Breast epithelium (tissue), 4 donors: ENCODE measurements at regions not wholly inside any gene's neighbourhood (a gene's known extent, or its start where the extent isn't known, plus 50 kb on each side); places are given as distances from the start of the nearest gene placed in this dataset.
"Not testable (repeated sequence)": the region's sequence is repeated elsewhere in the genome, so short reads cannot be mapped to it uniquely, and the experiment has no call there.

Source experiments
- DNase-seq, 2 donors: peaks; one replicate each; pipeline ENCODE4 v3.0.0-alpha.2; 2019; ENCODE audit warnings: low spot score in 2 of 2
- H3K27ac ChIP-seq, 2 donors: fragments of 200-600 bp; sonication (generic) in 1 of 2; one replicate each; pipeline ENCODE4 v1.5.1; 2016 to 2019; ENCODE audit warnings: mild to moderate bottlenecking in 1 of 2
- H3K27me3 ChIP-seq, 2 donors: fragments of 200-600 bp; sonication (generic) in 1 of 2; one replicate each; pipeline versions ENCODE4 v1.5.1 to v1.6.0; 2017 to 2019; ENCODE audit warnings: control low read depth in 1 of 2, mild to moderate bottlenecking in 1 of 2
- H3K36me3 ChIP-seq: fragments of 200-600 bp; one replicate; pipeline ENCODE4 v1.5.1; 2019
- H3K4me1 ChIP-seq, 2 donors: fragments of 200-600 bp; sonication (generic); one replicate each; pipeline ENCODE4 v1.5.1; 2016 to 2019; ENCODE audit warnings: control low read depth in 1 of 2
- H3K4me3 ChIP-seq, 3 donors: fragments of 200-600 bp; sonication (generic); 1 replicate in 2 of 3; 2 replicates in 1 of 3; pipeline ENCODE4 v1.5.1; 2016 to 2019; ENCODE audit warnings: mild to moderate bottlenecking in 3 of 3, moderate library complexity in 2 of 3
- H3K9me3 ChIP-seq, 2 donors: fragments of 200-600 bp; sonication (generic) in 1 of 2; one replicate each; pipeline ENCODE4 v1.5.1; 2016 to 2019; ENCODE audit warnings: control low read depth in 1 of 2
- POLR2A ChIP-seq: fragments of 450-650 bp; IDR thresholded peaks from one replicate; pipeline ENCODE4 v1.6.1; 2016; ENCODE audit warnings: antibody characterized with exemption, mild to moderate bottlenecking, moderate library complexity
- POLR2AphosphoS5 ChIP-seq, 3 donors: sonication (generic); formaldehyde crosslinking; IDR thresholded peaks; one replicate each; pipeline ENCODE4 v1.6.1; 2017; ENCODE audit warnings: antibody characterized with exemption in 3 of 3
- intact Hi-C: fragments of 100-400 bp; cut with DNase I; formaldehyde crosslinking; loops from one replicate; pipeline ENCODE4 v1.15.1; 2023; ENCODE audit warnings: low total_unique reads
- TF ChIP-seq, protein P1 (sequence below), 3 donors: fragments of 450-650 bp; IDR thresholded peaks; one replicate each; pipeline ENCODE4 v1.5.1; 2016 to 2017; ENCODE audit warnings: antibody characterized with exemption in 3 of 3, mild to moderate bottlenecking in 3 of 3, moderate library complexity in 3 of 3

DNA sequence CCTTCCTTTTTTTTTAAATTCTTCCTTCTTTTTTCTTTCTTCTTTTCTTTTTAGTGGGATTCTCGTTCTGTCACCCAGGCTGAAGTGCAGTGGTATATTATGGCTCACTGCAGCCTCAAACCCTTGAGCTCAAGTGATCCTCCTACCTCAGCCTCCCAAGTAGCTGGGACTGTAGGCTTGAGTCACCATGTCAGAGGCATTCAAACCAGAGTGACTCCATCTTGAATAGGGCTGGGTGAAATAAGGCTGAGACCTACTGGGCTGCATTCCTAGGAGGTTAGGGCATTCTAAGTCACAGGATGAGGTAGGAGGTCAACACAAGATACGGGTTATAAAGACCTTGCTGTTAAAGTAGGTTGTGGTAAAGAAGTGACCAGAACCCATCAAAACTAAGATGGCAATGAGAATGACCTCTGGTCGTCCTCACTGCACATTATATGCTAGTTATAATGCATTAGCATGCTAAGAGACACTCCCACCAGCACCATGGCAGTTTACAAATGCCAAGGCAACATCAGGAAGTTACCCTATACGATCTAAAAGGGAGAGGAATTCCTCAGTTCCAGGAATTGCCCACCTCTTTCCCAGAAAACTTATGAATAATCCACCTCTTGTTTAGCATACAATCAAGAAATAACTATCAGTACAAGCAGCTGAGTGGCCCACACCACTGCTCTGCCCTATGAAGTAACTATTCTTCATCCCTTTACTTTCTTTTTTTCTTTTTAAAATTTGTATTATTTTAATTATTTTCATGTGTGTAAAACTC lies 99.0 kb upstream of the ITGB1 start:
- no peaks in the 10 kb centered on the region for H3K27me3 ChIP-seq
- no peak overlapping the region for H3K4me3 ChIP-seq
- intact Hi-C loops: no loop called here
- H3K27ac ChIP-seq: no peak overlapping the region
- H3K4me1 ChIP-seq: no peaks in the 10 kb centered on the region
- DNase-seq: no peak
- TF ChIP-seq, protein P1, sequence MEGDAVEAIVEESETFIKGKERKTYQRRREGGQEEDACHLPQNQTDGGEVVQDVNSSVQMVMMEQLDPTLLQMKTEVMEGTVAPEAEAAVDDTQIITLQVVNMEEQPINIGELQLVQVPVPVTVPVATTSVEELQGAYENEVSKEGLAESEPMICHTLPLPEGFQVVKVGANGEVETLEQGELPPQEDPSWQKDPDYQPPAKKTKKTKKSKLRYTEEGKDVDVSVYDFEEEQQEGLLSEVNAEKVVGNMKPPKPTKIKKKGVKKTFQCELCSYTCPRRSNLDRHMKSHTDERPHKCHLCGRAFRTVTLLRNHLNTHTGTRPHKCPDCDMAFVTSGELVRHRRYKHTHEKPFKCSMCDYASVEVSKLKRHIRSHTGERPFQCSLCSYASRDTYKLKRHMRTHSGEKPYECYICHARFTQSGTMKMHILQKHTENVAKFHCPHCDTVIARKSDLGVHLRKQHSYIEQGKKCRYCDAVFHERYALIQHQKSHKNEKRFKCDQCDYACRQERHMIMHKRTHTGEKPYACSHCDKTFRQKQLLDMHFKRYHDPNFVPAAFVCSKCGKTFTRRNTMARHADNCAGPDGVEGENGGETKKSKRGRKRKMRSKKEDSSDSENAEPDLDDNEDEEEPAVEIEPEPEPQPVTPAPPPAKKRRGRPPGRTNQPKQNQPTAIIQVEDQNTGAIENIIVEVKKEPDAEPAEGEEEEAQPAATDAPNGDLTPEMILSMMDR (IDR thresholded peaks at IDR 0.05): no peak
- TF ChIP-seq POLR2A: no peak
- TF ChIP-seq POLR2AphosphoS5 (IDR thresholded peaks at IDR 0.05): no peak
- H3K9me3 ChIP-seq: no peaks in the 10 kb centered on the region
- H3K36me3 ChIP-seq: no peaks in the 10 kb centered on the region

DNA sequence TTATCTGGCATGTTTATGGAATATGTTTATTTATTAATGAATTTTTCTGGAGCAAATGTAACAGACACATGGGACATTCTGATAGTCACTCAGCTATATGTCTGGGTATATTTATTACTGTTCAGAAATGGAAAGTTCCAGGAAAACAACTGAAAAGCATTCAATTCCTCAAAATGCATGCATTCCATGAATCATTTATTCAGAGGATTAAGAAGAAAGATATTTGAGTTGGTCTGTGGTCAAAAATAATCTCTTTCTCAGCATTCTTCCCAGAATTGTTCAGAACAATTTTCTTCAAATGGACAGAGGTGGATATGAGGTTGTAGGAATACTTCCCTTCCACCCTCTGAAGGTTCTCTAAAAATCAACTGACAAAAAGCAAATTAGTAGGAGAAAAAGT lies 97.6 kb upstream of the ITGB1 start:
- no peak overlapping the region for H3K4me3 ChIP-seq
- no peaks in the 10 kb centered on the region for H3K36me3 ChIP-seq
- no peaks in the 10 kb centered on the region for H3K4me1 ChIP-seq
- no peak for TF ChIP-seq POLR2A
- no peak for TF ChIP-seq POLR2AphosphoS5 (IDR thresholded peaks at IDR 0.05)
- TF ChIP-seq, protein P1 (IDR thresholded peaks at IDR 0.05): no peak
- H3K27me3 ChIP-seq: no peaks in the 10 kb centered on the region
- DNase-seq: no peak
- intact Hi-C loops: no loop called here
- H3K27ac ChIP-seq: no peak overlapping the region
- H3K9me3 ChIP-seq: no peaks in the 10 kb centered on the region

DNA sequence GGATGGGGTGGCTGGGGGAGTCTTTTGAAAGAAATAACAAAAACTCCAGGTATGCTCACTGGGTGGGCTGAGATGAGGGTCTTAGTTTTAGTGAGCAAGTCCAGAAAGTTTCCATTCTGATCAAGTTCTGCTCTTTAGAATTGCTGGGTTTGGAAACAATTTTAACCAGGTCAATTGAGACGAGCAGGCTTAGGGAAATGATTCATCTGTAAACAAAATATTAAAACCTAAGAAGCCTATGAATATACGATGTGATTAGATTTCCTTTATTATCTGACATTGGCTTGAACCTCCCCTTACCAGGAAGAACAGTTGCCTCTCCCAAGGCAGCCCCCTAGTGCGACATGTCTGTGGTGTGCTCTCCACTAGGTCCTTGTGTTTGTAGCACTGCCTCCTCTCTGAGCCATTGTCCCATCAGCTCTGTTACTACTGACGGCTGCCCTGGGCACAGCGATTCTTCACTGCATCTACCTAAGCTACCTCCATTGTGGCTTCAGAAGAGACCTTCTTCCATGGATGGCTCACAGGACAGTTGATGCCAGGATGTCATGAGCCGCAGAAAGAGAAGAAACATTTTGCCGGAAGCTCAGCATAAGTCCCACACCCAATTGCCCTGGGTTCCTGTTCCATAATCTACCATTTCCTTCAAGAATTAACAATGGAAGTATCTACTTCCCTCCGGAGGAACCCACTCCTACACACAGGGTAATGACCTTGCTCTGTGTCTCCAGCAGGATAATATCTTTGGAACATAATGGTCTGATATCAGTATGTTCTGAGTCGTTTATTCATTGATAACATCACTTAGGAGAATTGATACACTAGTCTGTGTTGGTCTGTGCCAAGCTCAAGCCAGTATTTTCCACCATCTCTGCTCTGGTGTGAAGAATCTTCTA lies 95.1 kb upstream of the ITGB1 start:
- H3K4me3 ChIP-seq: no peak overlapping the region

DNA sequence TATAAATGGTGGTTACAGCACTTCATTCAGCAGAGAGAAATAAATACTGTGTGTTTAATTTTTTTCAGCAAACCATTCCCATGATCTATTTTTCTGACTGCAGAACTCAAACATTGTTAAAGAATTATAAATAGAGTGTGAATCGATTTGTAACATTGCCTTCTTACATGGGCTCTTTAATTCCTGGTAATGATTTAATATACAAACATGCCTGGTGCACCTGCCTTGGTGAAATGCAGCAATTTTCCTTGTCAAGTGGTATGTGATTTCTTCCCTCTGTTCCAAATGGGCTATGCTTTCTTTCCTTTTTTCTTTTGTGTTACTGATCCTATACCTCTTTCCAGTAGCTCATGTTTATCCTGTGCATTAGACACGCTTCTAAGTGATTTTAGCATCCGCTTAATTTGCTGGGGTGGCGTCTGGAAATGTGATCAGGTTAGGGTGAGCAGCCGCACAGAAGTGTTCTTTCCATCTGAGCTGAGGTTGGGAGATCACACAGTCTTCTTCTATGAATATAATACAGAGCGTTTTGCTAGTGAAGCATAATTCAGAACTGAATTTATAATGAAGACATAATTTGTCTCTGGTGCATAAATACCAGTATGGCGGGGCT lies 94.3 kb upstream of the ITGB1 start:
- intact Hi-C loops: no loop called here
- no peaks in the 10 kb centered on the region for H3K27me3 ChIP-seq
- H3K36me3 ChIP-seq: no peaks in the 10 kb centered on the region
- TF ChIP-seq, protein P1 (IDR thresholded peaks at IDR 0.05): no peak
- TF ChIP-seq POLR2A (no peak), POLR2AphosphoS5 (IDR thresholded peaks at IDR 0.05) (no peak)
- no peak for DNase-seq
- H3K4me1 ChIP-seq: no peaks in the 10 kb centered on the region
- no peaks in the 10 kb centered on the region for H3K9me3 ChIP-seq
- H3K27ac ChIP-seq: no peak overlapping the region
- H3K4me3 ChIP-seq: no peak overlapping the region

More for the DNA sequence above, 95.1 kb upstream of the ITGB1 start:
- Histone ChIP-seq H3K9me3 (no peaks in the 10 kb centered on the region), H3K36me3 (no peaks in the 10 kb centered on the region), H3K4me1 (no peaks in the 10 kb centered on the region), H3K27me3 (no peaks in the 10 kb centered on the region), H3K27ac (no peak overlapping the region)
- no peak for DNase-seq
- TF ChIP-seq POLR2A (no peak), POLR2AphosphoS5 (IDR thresholded peaks at IDR 0.05) (no peak)
- TF ChIP-seq, protein P1 (IDR thresholded peaks at IDR 0.05): no peak
- intact Hi-C loops: no loop called here

DNA sequence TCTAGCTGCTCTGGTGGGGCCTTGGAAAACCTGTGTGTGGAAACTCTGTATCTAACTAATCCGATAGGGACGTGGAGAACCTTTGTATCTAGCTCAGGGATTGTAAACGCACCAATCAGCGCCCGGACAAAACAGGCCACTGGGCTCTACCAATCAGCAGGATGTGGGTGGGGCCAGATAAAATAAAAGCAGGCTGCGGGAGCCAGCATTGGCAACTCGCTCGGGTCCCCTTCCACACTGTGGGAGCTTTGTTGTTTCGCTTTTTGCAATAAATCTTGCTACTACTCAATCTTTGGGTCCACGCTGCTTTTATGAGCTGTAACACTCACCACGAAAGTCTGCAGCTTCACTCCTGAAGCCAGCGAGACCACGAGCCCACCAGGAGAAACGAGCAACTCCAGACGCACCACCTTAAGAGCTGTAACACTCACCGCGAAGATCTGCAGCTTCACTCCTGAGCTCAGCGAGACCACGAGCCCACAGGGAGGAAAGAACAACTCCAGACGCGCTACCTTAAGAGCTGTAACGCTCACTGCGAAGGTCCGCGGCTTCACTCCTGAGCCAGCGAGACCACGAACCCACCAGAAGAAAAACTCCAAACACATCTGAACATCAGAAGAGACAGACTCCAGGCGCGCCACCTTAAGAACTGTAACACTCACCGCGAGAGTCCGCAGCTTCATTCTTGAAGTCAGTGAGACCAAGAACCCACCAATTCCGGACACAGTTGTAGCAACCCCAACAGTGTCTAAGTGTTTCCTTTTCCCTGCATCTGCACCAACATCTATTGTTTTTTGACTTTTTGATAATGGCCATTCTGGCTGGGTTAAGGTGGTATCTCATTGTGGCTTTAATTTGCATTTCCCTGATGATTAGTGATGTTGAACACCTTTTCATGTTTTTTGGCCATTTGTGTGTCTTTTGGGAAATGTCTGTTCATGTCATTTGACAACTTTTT lies 92.2 kb upstream of the ITGB1 start:
- H3K4me1 ChIP-seq, intact Hi-C loops, DNase-seq, H3K4me3 ChIP-seq, H3K36me3 ChIP-seq, H3K27me3 ChIP-seq, H3K9me3 ChIP-seq, H3K27ac ChIP-seq: not testable (repeated sequence)
